ENCODE measurements at regions not wholly inside any gene's neighbourhood (a gene's known extent, or its start where the extent isn't known, plus 50 kb on each side); places are given as distances from the start of the nearest gene placed in this dataset.

GRCh38 chrX:50971395-50971794, 60.9 kb downstream of the BMP15 start:
- Histone ChIP-seq H3K27me3 (ENCODE audit: insufficient read depth, low read length) (no peaks in the 10 kb centered on the region), H3K79me1 (ENCODE audit: insufficient read depth, low read depth, low read length, poor library complexity, severe bottlenecking) (no peaks in the 10 kb centered on the region), H4K20me1 (ENCODE audit: control insufficient read depth, insufficient read depth, insufficient read length) (no peaks in the 10 kb centered on the region), H2BK12ac (ENCODE audit: insufficient read length, low read depth, low read length) (no peak overlapping the region), H3K9ac (ENCODE audit: extremely low read depth, insufficient read length, low read length) (no peak overlapping the region), H2BK5ac (ENCODE audit: insufficient read length, low read length) (no peak overlapping the region), H2BK15ac (ENCODE audit: low read depth, low read length) (no peak overlapping the region), H4K8ac (replicated peaks; ENCODE audit: insufficient read length, low read depth, low read length) (no peak overlapping the region), H2BK20ac (ENCODE audit: low read depth, low read length, poor library complexity, severe bottlenecking) (no peak overlapping the region), H2BK120ac (ENCODE audit: low read depth, low read length, poor library complexity, severe bottlenecking) (no peak overlapping the region), H3K4ac (ENCODE audit: low read depth, low read length) (no peak overlapping the region), H3K14ac (ENCODE audit: insufficient read depth, low read length) (no peak overlapping the region), H3K27ac (ENCODE audit: insufficient read length, low read depth, low read length) (no peak overlapping the region), H3K4me1 (ENCODE audit: insufficient read depth, low read length) (no peaks in the 10 kb centered on the region), H3K9me3 (ENCODE audit: control insufficient read depth, low read depth, low read length) (no peaks in the 10 kb centered on the region), H3T11ph (ENCODE audit: low read length) (no peak overlapping the region), H3K4me2 (ENCODE audit: insufficient read depth, insufficient read length, low read length) (no peak overlapping the region), H3K23me2 (ENCODE audit: insufficient read length, low read depth, low read length, poor library complexity, severe bottlenecking) (no peaks in the 10 kb centered on the region), H3K79me2 (ENCODE audit: insufficient read depth, low read length) (no peaks in the 10 kb centered on the region), H4K91ac (ENCODE audit: insufficient read length, low read depth, low read length) (no peak overlapping the region), H3K56ac (ENCODE audit: insufficient read length, low read depth, low read length) (no peak overlapping the region), H4K5ac (ENCODE audit: insufficient read length, low read depth, low read length) (no peak overlapping the region), H2AK5ac (ENCODE audit: insufficient read length, low read length) (no peak overlapping the region), H3K18ac (ENCODE audit: insufficient read length, low read depth, low read length) (no peak overlapping the region), H3K23ac (ENCODE audit: insufficient read length, low read depth, low read length) (no peak overlapping the region), H2AFZ (ENCODE audit: low read length) (no peak overlapping the region)
- no peak for TF ChIP-seq CTCF (conservative IDR thresholded peaks at IDR 0.05)
- DNase-seq: no peak
- Mint-ChIP-seq H3K27me3 (ENCODE audit: low read depth) (no peaks in the 10 kb centered on the region), H3K4me3 (no peak overlapping the region), H3K9me3 (peaks cover 40 to 60% of the 10 kb centered on the region in 2 experiments), H3K4me1 (peaks cover 8 to 12% of the 10 kb centered on the region in 2 experiments; a peak in 3 of 4 replicates), H3K36me3 (ENCODE audit: insufficient read depth in 1 of 3, low read depth in 3 of 3) (peaks cover 0 to 3% (median 0%) of the 10 kb centered on the region in 3 experiments; a peak in 4 of 7 replicates), H3K27ac (no peak overlapping the region)
- WGBS (ENCODE audit: extremely low coverage, insufficient read length, low lambda C conversion rate): no CpG with 5 or more reads among the region's 2 CpGs
